ENCODE measurements at regions not wholly inside any gene's neighbourhood (a gene's known extent, or its start where the extent isn't known, plus 50 kb on each side); places are given as distances from the start of the nearest gene placed in this dataset.

GRCh38 chr1:42004860-42005259 is 86.1 kb upstream of the HIVEP3 start:
- POLR2A ChIA-PET = interaction anchor here (0.6 kb wide), 1 partner anchor 29 kb away, joined by 3 read pairs; no protein-coding TSS in a partner anchor
- no peak overlapping the region for H2AFZ ChIP-seq (ENCODE audit: low read depth)
- H3K4me2 ChIP-seq = no peak overlapping the region
- no peak for TF ChIP-seq MAX (IDR thresholded peaks at IDR 0.05; ENCODE audit: low read depth)
- TF ChIP-seq IRF3 (IDR thresholded peaks at IDR 0.05; ENCODE audit: low read depth, low read length) = no peak
- TF ChIP-seq CTCF (IDR thresholded peaks at IDR 0.05) = no peak
- TF ChIP-seq RFX5 (IDR thresholded peaks at IDR 0.05; ENCODE audit: low read length) = no peak
- no peak for TF ChIP-seq EP300 (IDR thresholded peaks at IDR 0.05; ENCODE audit: borderline replicate concordance in 1 of 2, low read depth in 1 of 2, low read length in 1 of 2)
- TF ChIP-seq JUND (IDR thresholded peaks at IDR 0.05) = no peak
- no peak for TF ChIP-seq PBX3 (IDR thresholded peaks at IDR 0.05)
- no peak for TF ChIP-seq USF2 (IDR thresholded peaks at IDR 0.05; ENCODE audit: borderline replicate concordance, low read depth, low read length)
- TF ChIP-seq USF1 (IDR thresholded peaks at IDR 0.05; ENCODE audit: borderline replicate concordance, low read depth) = no peak
- no peak overlapping the region for H3K4me3 ChIP-seq (ENCODE audit: low read depth in 2 of 2, low read length in 1 of 2)
- H3K4me1 ChIP-seq (ENCODE audit: control insufficient read depth in 1 of 2, insufficient read depth in 2 of 2, low read depth in 1 of 2, low read length in 1 of 2) = peaks cover 0 to 4% of the 10 kb centered on the region in 2 experiments; a peak in 1 of 4 replicates
- H3K27ac ChIP-seq (ENCODE audit: low read depth in 2 of 2, low read length in 1 of 2) = no peak overlapping the region
- WGBS (ENCODE audit: low lambda C conversion rate) = 97% methylated on average over 5 of the region's 5 CpGs
- no peaks in the 10 kb centered on the region for H3K79me2 ChIP-seq (ENCODE audit: insufficient read depth)
- no peak for DNase-seq
- CTCF ChIA-PET = interaction anchor here (1.1 to 1.6 kb wide), 3 partner anchors 10 to 431 kb away, joined by 3 to 5 read pairs (median 3); no protein-coding TSS in a partner anchor
- H4K20me1 ChIP-seq (ENCODE audit: insufficient read depth) = no peaks in the 10 kb centered on the region
- H3K9me3 ChIP-seq = no peaks in the 10 kb centered on the region
- no peaks in the 10 kb centered on the region for H3K27me3 ChIP-seq (ENCODE audit: insufficient read depth)
- H3K9me2 ChIP-seq = no peaks in the 10 kb centered on the region
- H3F3A ChIP-seq (replicated peaks; ENCODE audit: insufficient read depth) = no peaks in the 10 kb centered on the region
- H3K9ac ChIP-seq = no peak overlapping the region
- H3K36me3 ChIP-seq (replicated peaks in 1 of 2; ENCODE audit: control insufficient read depth in 1 of 2, insufficient read depth in 2 of 2, low read length in 1 of 2) = no peaks in the 10 kb centered on the region

- Histone ChIP-seq H3F3A (replicated peaks; ENCODE audit: insufficient read depth) (no peaks in the 10 kb centered on the region), H3K4me2 (no peak overlapping the region), H3K9ac (no peak overlapping the region), H3K9me3 (no peaks in the 10 kb centered on the region), H2AFZ (ENCODE audit: low read depth) (no peak overlapping the region), H3K9me2 (no peaks in the 10 kb centered on the region), H3K36me3 (replicated peaks in 1 of 2; ENCODE audit: control insufficient read depth in 1 of 2, insufficient read depth in 2 of 2, low read length in 1 of 2) (no peaks in the 10 kb centered on the region), H3K79me2 (ENCODE audit: insufficient read depth) (no peaks in the 10 kb centered on the region), H3K27me3 (ENCODE audit: insufficient read depth) (no peaks in the 10 kb centered on the region), H4K20me1 (ENCODE audit: insufficient read depth) (no peaks in the 10 kb centered on the region), H3K4me3 (ENCODE audit: low read depth in 2 of 2, low read length in 1 of 2) (no peak overlapping the region), H3K4me1 (ENCODE audit: control insufficient read depth in 1 of 2, insufficient read depth in 2 of 2, low read depth in 1 of 2, low read length in 1 of 2) (peaks cover 0 to 4% of the 10 kb centered on the region in 2 experiments; a peak in 1 of 4 replicates), H3K27ac (ENCODE audit: low read depth in 2 of 2, low read length in 1 of 2) (no peak overlapping the region)
- WGBS (ENCODE audit: low lambda C conversion rate) = 98% methylated on average over 4 of the region's 4 CpGs
- no peak for DNase-seq
- CTCF ChIA-PET = interaction anchor here (1.1 to 1.6 kb wide), 3 partner anchors 10 to 430 kb away, joined by 3 to 5 read pairs (median 3); no protein-coding TSS in a partner anchor
- POLR2A ChIA-PET = interaction anchor here (0.6 kb wide), 1 partner anchor 29 kb away, joined by 3 read pairs; no protein-coding TSS in a partner anchor
- no peak for TF ChIP-seq CTCF (IDR thresholded peaks at IDR 0.05)
- no peak for TF ChIP-seq PBX3 (IDR thresholded peaks at IDR 0.05)
- TF ChIP-seq MXI1 (IDR thresholded peaks at IDR 0.05; ENCODE audit: low read depth, low read length) = no peak
- TF ChIP-seq IRF3 (IDR thresholded peaks at IDR 0.05; ENCODE audit: low read depth, low read length) = no peak
- no peak for TF ChIP-seq RFX5 (IDR thresholded peaks at IDR 0.05; ENCODE audit: low read length)
Observed at GRCh38 chr1:42004322-42004721, 85.6 kb upstream of the HIVEP3 start.
